B cell (primary cell): ENCODE measurements at regions not wholly inside any gene's neighbourhood (a gene's known extent, or its start where the extent isn't known, plus 50 kb on each side); places are given as distances from the start of the nearest gene placed in this dataset.

Source experiments
- CTCF ChIP-seq: fragments of 200-600 bp; IDR thresholded peaks from one replicate; pipeline ENCODE4 v1.8.0; 2022; ENCODE audit warnings: antibody characterized with exemption, mild to moderate bottlenecking
- EZH2 ChIP-seq: IDR thresholded peaks from 2 replicates; pipeline ENCODE4 v1.6.1; 2012; ENCODE audit warnings: borderline replicate concordance, low read depth, mild to moderate bottlenecking, moderate library complexity, low read length; ENCODE audit not compliant: insufficient read depth, poor library complexity, severe bottlenecking

GRCh38 chr4:44056721-44057151 is 391.9 kb downstream of the KCTD8 start:
- TF ChIP-seq CTCF: no peak
- no peak for TF ChIP-seq EZH2
